ENCODE measurements at regions not wholly inside any gene's neighbourhood (a gene's known extent, or its start where the extent isn't known, plus 50 kb on each side); places are given as distances from the start of the nearest gene placed in this dataset.

- no peaks in the 10 kb centered on the region for H3K9me3 ChIP-seq
- H3K36me3 ChIP-seq (replicated peaks), result no peaks in the 10 kb centered on the region
- peaks cover 36% of the 10 kb centered on the region for H3K4me1 ChIP-seq
- H3K4me3 ChIP-seq, result no peak overlapping the region
- in situ Hi-C loops (cut with MboI; ENCODE audit: low sequenced_read_pairs), result no loop called here
- no peaks in the 10 kb centered on the region for H3K27me3 ChIP-seq (ENCODE audit: low read depth)
- DNase-seq (ENCODE audit: low spot score in 2 of 2), result no peak
Measured at GRCh38 chr5:116810951-116811350, 236.3 kb upstream of the SEMA6A start.

GRCh38 chr5:116806836-116807235 lies 232.2 kb upstream of the SEMA6A start:
- H3K9me3 ChIP-seq, result no peaks in the 10 kb centered on the region
- in situ Hi-C loops (cut with MboI; ENCODE audit: low sequenced_read_pairs), result no loop called here
- H3K4me3 ChIP-seq, result no peak overlapping the region
- DNase-seq (ENCODE audit: low spot score in 2 of 2), result no peak
- no peaks in the 10 kb centered on the region for H3K36me3 ChIP-seq (replicated peaks)
- peaks cover 13% of the 10 kb centered on the region for H3K4me1 ChIP-seq
- H3K27me3 ChIP-seq (ENCODE audit: low read depth), result no peaks in the 10 kb centered on the region

GRCh38 chr5:116799401-116799800 lies 224.8 kb upstream of the SEMA6A start:
- in situ Hi-C loops (cut with MboI; ENCODE audit: low sequenced_read_pairs), result no loop called here
- no peaks in the 10 kb centered on the region for H3K9me3 ChIP-seq
- H3K36me3 ChIP-seq (replicated peaks), result no peaks in the 10 kb centered on the region
- no peak for DNase-seq (ENCODE audit: low spot score in 2 of 2)
- H3K4me3 ChIP-seq, result no peak overlapping the region
- H3K4me1 ChIP-seq, result no peaks in the 10 kb centered on the region
- no peaks in the 10 kb centered on the region for H3K27me3 ChIP-seq (ENCODE audit: low read depth)

- H3K36me3 ChIP-seq (replicated peaks), result no peaks in the 10 kb centered on the region
- H3K9me3 ChIP-seq, result no peaks in the 10 kb centered on the region
- no peaks in the 10 kb centered on the region for H3K27me3 ChIP-seq (ENCODE audit: low read depth)
- H3K4me3 ChIP-seq, result no peak overlapping the region
- in situ Hi-C loops (cut with MboI; ENCODE audit: low sequenced_read_pairs), result no loop called here
- no peak for DNase-seq (ENCODE audit: low spot score in 2 of 2)
- H3K4me1 ChIP-seq, result no peaks in the 10 kb centered on the region
Measured at GRCh38 chr5:116795189-116795588, 220.6 kb upstream of the SEMA6A start.

GRCh38 chr5:116789522-116789921 lies 214.9 kb upstream of the SEMA6A start:
- no peaks in the 10 kb centered on the region; the same call in 1 of the 2 replicates for H3K4me1 ChIP-seq
- H3K4me3 ChIP-seq, result no peak overlapping the region
- no peaks in the 10 kb centered on the region for H3K27me3 ChIP-seq (ENCODE audit: low read depth)
- H3K9me3 ChIP-seq, result no peaks in the 10 kb centered on the region; the same call in 1 of the 2 replicates
- no peak for DNase-seq (ENCODE audit: low spot score in 2 of 2)
- no peaks in the 10 kb centered on the region for H3K36me3 ChIP-seq (replicated peaks)
- in situ Hi-C loops (cut with MboI; ENCODE audit: low sequenced_read_pairs), result no loop called here

GRCh38 chr5:116788851-116789403 lies 214.3 kb upstream of the SEMA6A start:
- Histone ChIP-seq H3K4me1 (no peaks in the 10 kb centered on the region; the same call in 1 of the 2 replicates), H3K9me3 (no peaks in the 10 kb centered on the region; the same call in 1 of the 2 replicates), H3K27me3 (ENCODE audit: low read depth) (no peaks in the 10 kb centered on the region), H3K36me3 (replicated peaks) (no peaks in the 10 kb centered on the region), H3K4me3 (no peak overlapping the region)
- in situ Hi-C loops (cut with MboI; ENCODE audit: low sequenced_read_pairs), result no loop called here
- DNase-seq (ENCODE audit: low spot score in 2 of 2), result no peak

- H3K27me3 ChIP-seq (ENCODE audit: low read depth), result no peaks in the 10 kb centered on the region
- in situ Hi-C loops (cut with MboI; ENCODE audit: low sequenced_read_pairs), result no loop called here
- H3K36me3 ChIP-seq (replicated peaks), result no peaks in the 10 kb centered on the region
- no peaks in the 10 kb centered on the region; the same call in 1 of the 2 replicates for H3K9me3 ChIP-seq
- no peak for DNase-seq (ENCODE audit: low spot score in 2 of 2)
- H3K4me1 ChIP-seq, result no peaks in the 10 kb centered on the region; the same call in 1 of the 2 replicates
- H3K4me3 ChIP-seq, result no peak overlapping the region
Measured at GRCh38 chr5:116787570-116787969, 212.9 kb upstream of the SEMA6A start.

- no peak for DNase-seq (ENCODE audit: low spot score in 2 of 2)
- H3K4me3 ChIP-seq, result no peak overlapping the region
- in situ Hi-C loops (cut with MboI; ENCODE audit: low sequenced_read_pairs), result no loop called here
- no peaks in the 10 kb centered on the region; the same call in 1 of the 2 replicates for H3K4me1 ChIP-seq
- H3K36me3 ChIP-seq (replicated peaks), result no peaks in the 10 kb centered on the region
- no peaks in the 10 kb centered on the region; the same call in 1 of the 2 replicates for H3K9me3 ChIP-seq
- H3K27me3 ChIP-seq (ENCODE audit: low read depth), result no peaks in the 10 kb centered on the region
Measured at GRCh38 chr5:116785106-116785505, 210.5 kb upstream of the SEMA6A start.

- Histone ChIP-seq H3K4me3 (no peak overlapping the region), H3K27me3 (ENCODE audit: low read depth) (no peaks in the 10 kb centered on the region), H3K4me1 (peaks cover 24% of the 10 kb centered on the region), H3K36me3 (replicated peaks) (no peaks in the 10 kb centered on the region), H3K9me3 (no peaks in the 10 kb centered on the region)
- in situ Hi-C loops (cut with MboI; ENCODE audit: low sequenced_read_pairs), result no loop called here
- DNase-seq (ENCODE audit: low spot score in 2 of 2), result no peak
Measured at GRCh38 chr5:116779846-116780245, 205.2 kb upstream of the SEMA6A start.

- Histone ChIP-seq H3K9me3 (no peaks in the 10 kb centered on the region), H3K4me1 (peaks cover 28% of the 10 kb centered on the region), H3K4me3 (no peak overlapping the region), H3K36me3 (replicated peaks) (no peaks in the 10 kb centered on the region), H3K27me3 (ENCODE audit: low read depth) (no peaks in the 10 kb centered on the region)
- in situ Hi-C loops (cut with MboI; ENCODE audit: low sequenced_read_pairs), result no loop called here
- peak; percentile 76 to 94 for DNase-seq (ENCODE audit: low spot score in 2 of 2)
Measured at GRCh38 chr5:116778651-116779280, 204.1 kb upstream of the SEMA6A start.

- H3K36me3 ChIP-seq (replicated peaks), result no peaks in the 10 kb centered on the region
- no peaks in the 10 kb centered on the region for H3K27me3 ChIP-seq (ENCODE audit: low read depth)
- in situ Hi-C loops (cut with MboI; ENCODE audit: low sequenced_read_pairs), result no loop called here
- H3K4me3 ChIP-seq, result no peak overlapping the region
- no peaks in the 10 kb centered on the region for H3K9me3 ChIP-seq
- DNase-seq (ENCODE audit: low spot score in 2 of 2), result peak in 1 of 2 experiments; percentile 55
- H3K4me1 ChIP-seq, result peaks cover 35% of the 10 kb centered on the region
Measured at GRCh38 chr5:116778032-116778431, 203.4 kb upstream of the SEMA6A start.

- H3K4me1 ChIP-seq, result peaks cover 27% of the 10 kb centered on the region
- DNase-seq (ENCODE audit: low spot score in 2 of 2), result no peak
- H3K9me3 ChIP-seq, result no peaks in the 10 kb centered on the region
Measured at GRCh38 chr5:116773926-116774325, 199.3 kb upstream of the SEMA6A start.

GRCh38 chr5:116772806-116773205 lies 198.2 kb upstream of the SEMA6A start:
- no peaks in the 10 kb centered on the region for H3K27me3 ChIP-seq (ENCODE audit: low read depth)
- H3K4me1 ChIP-seq, result peaks cover 16% of the 10 kb centered on the region
- no peaks in the 10 kb centered on the region for H3K36me3 ChIP-seq (replicated peaks)
- no peak overlapping the region for H3K4me3 ChIP-seq
- no peak for DNase-seq (ENCODE audit: low spot score in 2 of 2)
- H3K9me3 ChIP-seq, result no peaks in the 10 kb centered on the region
- in situ Hi-C loops (cut with MboI; ENCODE audit: low sequenced_read_pairs), result no loop called here

More at GRCh38 chr5:116773926-116774325, 199.3 kb upstream of the SEMA6A start:
- Histone ChIP-seq H3K36me3 (replicated peaks) (no peaks in the 10 kb centered on the region), H3K27me3 (ENCODE audit: low read depth) (no peaks in the 10 kb centered on the region), H3K4me3 (no peak overlapping the region)
- in situ Hi-C loops (cut with MboI; ENCODE audit: low sequenced_read_pairs), result no loop called here

GRCh38 chr5:116772152-116772501 lies 197.5 kb upstream of the SEMA6A start:
- Histone ChIP-seq H3K36me3 (replicated peaks) (no peaks in the 10 kb centered on the region), H3K27me3 (ENCODE audit: low read depth) (no peaks in the 10 kb centered on the region), H3K9me3 (no peaks in the 10 kb centered on the region), H3K4me1 (peaks cover 13% of the 10 kb centered on the region), H3K4me3 (no peak overlapping the region)
- in situ Hi-C loops (cut with MboI; ENCODE audit: low sequenced_read_pairs), result no loop called here
- DNase-seq (ENCODE audit: low spot score in 2 of 2), result no peak
